ENCODE measurements at regions not wholly inside any gene's neighbourhood (a gene's known extent, or its start where the extent isn't known, plus 50 kb on each side); places are given as distances from the start of the nearest gene placed in this dataset.

- Mint-ChIP-seq H3K27me3 (peaks cover 3% of the 10 kb centered on the region), H3K4me1 (no peaks in the 10 kb centered on the region), H3K27ac (no peak overlapping the region), H3K4me3 (no peak overlapping the region), H3K36me3 (ENCODE audit: low read depth) (no peaks in the 10 kb centered on the region), H3K9me3 (no peaks in the 10 kb centered on the region)
- DNase-seq: no peak
- ChIA-PET POLR2A (no interaction called here), CTCF (no interaction called here)
Measured at GRCh38 chr5:173771725-173772383, 116.3 kb upstream of the CPEB4 start.

GRCh38 chr5:173772384-173773059, 115.6 kb upstream of the CPEB4 start:
- POLR2A ChIA-PET: no interaction called here
- peaks cover under 1% of the 10 kb centered on the region for H3K4me1 Mint-ChIP-seq
- no peaks in the 10 kb centered on the region for H3K9me3 Mint-ChIP-seq
- peaks cover 3% of the 10 kb centered on the region for H3K27me3 Mint-ChIP-seq
- no peak overlapping the region for H3K4me3 Mint-ChIP-seq
- no peak overlapping the region for H3K27ac Mint-ChIP-seq
- DNase-seq: no peak
- H3K36me3 Mint-ChIP-seq (ENCODE audit: low read depth): no peaks in the 10 kb centered on the region
- CTCF ChIA-PET: no interaction called here

DNA sequence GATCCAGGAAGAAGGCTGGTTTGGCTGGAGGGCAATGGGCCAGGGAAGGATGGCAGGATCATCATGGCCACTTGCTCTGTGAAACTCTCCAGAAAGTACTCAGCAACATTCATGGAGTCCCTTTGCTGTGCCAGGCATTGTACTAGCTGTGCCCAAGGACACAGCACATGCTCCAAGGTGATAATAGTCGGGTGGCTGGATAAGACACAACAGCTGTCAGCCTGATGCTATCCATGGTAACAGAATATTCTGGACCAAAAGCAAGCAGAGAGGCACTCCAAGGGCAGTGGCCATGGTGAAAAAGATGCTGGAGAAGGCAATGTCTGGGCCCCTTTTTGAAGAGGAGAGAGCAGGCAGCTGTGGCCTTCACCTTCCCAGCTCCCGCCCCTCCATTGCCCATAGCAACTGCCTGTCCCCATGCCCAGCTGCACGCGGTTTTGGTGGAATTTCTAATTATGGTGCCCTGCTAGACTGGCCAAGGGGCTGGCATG, 113.8 kb upstream of the CPEB4 start:
- CTCF ChIA-PET: no interaction called here
- no peak for DNase-seq
- Mint-ChIP-seq H3K27me3 (peaks cover 3% of the 10 kb centered on the region), H3K4me3 (no peak overlapping the region), H3K36me3 (ENCODE audit: low read depth) (peaks cover 3% of the 10 kb centered on the region), H3K4me1 (peaks cover 10% of the 10 kb centered on the region), H3K9me3 (no peaks in the 10 kb centered on the region), H3K27ac (no peak overlapping the region)
- POLR2A ChIA-PET: no interaction called here

DNA sequence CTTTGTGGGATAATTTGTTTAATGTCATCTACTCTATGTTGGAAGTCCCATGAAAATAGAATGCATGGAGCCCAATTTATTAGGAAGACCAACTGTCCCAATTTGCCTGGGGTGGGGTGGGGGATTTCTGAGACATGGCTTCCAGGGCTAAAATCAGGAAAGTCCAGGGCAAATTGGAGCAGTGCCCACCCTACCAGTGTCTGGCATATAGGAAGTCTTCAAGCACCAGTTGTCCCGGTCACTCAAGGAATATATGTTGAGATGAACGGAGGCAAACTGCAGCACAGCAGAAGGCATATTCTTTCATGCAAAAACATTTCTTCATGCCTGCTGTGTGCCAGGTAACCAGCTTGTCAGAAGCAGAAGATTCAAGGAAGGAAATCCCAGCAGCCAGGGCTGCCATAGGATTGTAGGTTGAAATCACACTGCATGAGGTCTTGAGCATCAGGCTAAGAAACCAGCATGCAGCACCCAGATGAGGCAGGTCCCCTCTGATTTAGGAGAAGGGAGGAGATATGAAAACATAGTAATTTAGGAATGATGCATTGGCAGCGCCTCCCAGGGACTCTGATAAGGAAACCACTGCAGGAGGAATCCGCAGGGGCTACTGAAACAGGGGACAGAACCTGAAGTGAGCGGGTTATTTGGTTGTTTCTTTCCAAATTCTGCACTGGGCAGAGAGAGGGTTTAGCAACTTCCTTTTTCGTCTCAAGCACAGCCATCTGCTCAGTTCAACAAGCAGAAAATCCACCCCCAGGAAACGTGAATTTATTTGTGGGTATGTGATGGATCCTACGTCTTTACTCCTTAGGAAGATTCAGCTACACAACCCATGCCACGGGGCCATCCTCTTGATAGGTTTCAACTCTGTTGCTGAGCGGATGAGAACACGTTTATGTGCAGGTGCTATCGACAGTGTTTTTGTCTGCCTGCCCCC, 112.6 kb upstream of the CPEB4 start:
- Mint-ChIP-seq H3K9me3 (no peaks in the 10 kb centered on the region), H3K27me3 (peaks cover 3% of the 10 kb centered on the region), H3K4me1 (peaks cover 10% of the 10 kb centered on the region), H3K36me3 (ENCODE audit: low read depth) (peaks cover 3% of the 10 kb centered on the region), H3K4me3 (no peak overlapping the region), H3K27ac (no peak overlapping the region)
- ChIA-PET CTCF (no interaction called here), POLR2A (no interaction called here)
- DNase-seq: no peak

DNA sequence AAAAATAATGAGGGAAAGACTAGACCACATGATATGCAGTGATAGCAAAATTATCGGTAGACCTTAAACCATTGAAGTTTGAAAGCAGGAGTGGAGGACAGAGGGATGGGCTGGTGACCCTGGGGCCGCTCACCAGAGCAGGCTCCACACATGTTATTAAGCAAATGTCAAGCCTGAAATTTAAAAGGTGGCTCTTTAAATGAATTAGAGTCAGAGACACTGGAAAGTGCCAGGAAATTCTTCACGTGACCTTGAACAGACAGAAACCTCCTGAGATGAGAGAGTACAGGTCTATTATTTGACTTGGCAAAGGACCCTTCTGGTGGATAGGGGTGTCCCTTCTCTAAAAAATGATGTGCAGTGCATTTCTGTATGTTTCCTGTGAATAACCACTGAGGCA, 111.0 kb upstream of the CPEB4 start:
- Mint-ChIP-seq H3K36me3 (ENCODE audit: low read depth) (peaks cover 5% of the 10 kb centered on the region), H3K27me3 (peaks cover 3% of the 10 kb centered on the region), H3K4me3 (no peak overlapping the region), H3K9me3 (no peaks in the 10 kb centered on the region), H3K27ac (no peak overlapping the region), H3K4me1 (peaks cover 19% of the 10 kb centered on the region)
- DNase-seq: no peak
- ChIA-PET POLR2A (no interaction called here), CTCF (no interaction called here)

GRCh38 chr5:173777674-173778073, 110.5 kb upstream of the CPEB4 start:
- no peak overlapping the region for H3K27ac Mint-ChIP-seq
- POLR2A ChIA-PET: no interaction called here

GRCh38 chr5:173778152-173778782, 109.9 kb upstream of the CPEB4 start:
- Mint-ChIP-seq H3K27ac (no peak overlapping the region), H3K27me3 (peaks cover 3% of the 10 kb centered on the region), H3K9me3 (no peaks in the 10 kb centered on the region), H3K36me3 (ENCODE audit: low read depth) (peaks cover 6% of the 10 kb centered on the region), H3K4me3 (no peak overlapping the region), H3K4me1 (peaks cover 27% of the 10 kb centered on the region)
- ChIA-PET POLR2A (no interaction called here), CTCF (interaction anchor here (0.8 kb wide), 1 partner anchor 147 kb away, joined by 3 read pairs; no protein-coding TSS in a partner anchor)
- DNase-seq: no peak

More at GRCh38 chr5:173777674-173778073, 110.5 kb upstream of the CPEB4 start:
- CTCF ChIA-PET: no interaction called here
- H3K27me3 Mint-ChIP-seq: peaks cover 3% of the 10 kb centered on the region
- no peak for DNase-seq
- peaks cover 6% of the 10 kb centered on the region for H3K36me3 Mint-ChIP-seq (ENCODE audit: low read depth)
- H3K4me3 Mint-ChIP-seq: no peak overlapping the region
- H3K4me1 Mint-ChIP-seq: peaks cover 24% of the 10 kb centered on the region
- H3K9me3 Mint-ChIP-seq: no peaks in the 10 kb centered on the region

GRCh38 chr5:173778784-173779304, 109.3 kb upstream of the CPEB4 start:
- CTCF ChIA-PET: interaction anchor here (0.8 kb wide), 1 partner anchor 147 kb away, joined by 3 read pairs; no protein-coding TSS in a partner anchor
- DNase-seq: no peak
- Mint-ChIP-seq H3K27me3 (peaks cover 3% of the 10 kb centered on the region), H3K9me3 (no peaks in the 10 kb centered on the region), H3K27ac (no peak overlapping the region), H3K4me1 (peaks cover 27% of the 10 kb centered on the region), H3K36me3 (ENCODE audit: low read depth) (peaks cover 6% of the 10 kb centered on the region), H3K4me3 (no peak overlapping the region)
- POLR2A ChIA-PET: no interaction called here

DNA sequence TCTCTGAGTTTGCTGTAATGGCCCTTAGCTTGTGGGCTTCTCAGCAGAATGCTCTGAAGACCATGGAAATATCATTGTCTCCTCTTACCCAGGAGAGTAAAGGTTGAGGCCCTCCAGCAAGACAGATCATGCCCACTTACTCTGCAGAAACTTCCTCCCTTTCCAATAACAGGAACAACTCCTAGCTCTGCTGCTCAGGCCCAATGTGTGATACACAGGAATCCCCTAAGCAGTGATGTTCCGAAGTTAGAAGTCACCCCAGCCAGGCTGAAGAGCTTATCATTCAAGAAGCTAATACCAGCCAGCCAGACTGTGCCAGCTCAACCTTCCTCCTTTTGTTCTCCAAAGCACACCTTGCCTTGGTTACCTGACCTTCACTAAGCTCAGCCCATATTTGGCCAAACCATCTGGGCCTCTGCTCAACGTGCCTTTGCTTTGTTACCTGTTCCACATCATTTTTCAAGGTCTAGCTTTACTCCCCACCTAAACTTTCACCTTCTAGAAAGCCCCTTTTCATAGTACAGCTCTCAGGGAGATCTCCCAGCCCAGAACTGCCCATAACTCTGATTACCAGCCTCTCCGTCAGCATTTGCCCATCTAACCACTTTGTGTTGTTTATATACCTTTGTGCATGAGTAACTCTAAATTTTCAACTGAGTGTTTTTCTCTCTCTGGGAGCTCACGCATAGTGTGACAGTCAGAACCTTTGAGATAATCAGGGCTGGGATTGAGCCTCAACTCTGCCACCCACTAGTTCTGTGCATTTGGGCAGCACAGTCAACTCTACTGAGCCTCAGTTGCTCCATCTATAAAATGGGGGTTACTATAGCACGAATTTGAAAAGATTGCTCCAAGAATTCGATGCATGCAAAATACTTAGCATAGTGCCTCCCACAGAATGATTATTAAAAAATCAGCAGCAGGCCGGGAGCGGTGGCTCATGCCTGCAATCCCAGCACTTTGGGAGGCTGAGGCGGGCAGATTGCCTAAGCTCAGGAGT, 107.6 kb upstream of the CPEB4 start:
- Mint-ChIP-seq H3K4me1 (peaks cover 28% of the 10 kb centered on the region), H3K4me3 (no peak overlapping the region), H3K27ac (no peak overlapping the region), H3K27me3 (peaks cover under 1% of the 10 kb centered on the region), H3K36me3 (ENCODE audit: low read depth) (peaks cover 6% of the 10 kb centered on the region), H3K9me3 (no peaks in the 10 kb centered on the region)
- ChIA-PET CTCF (no interaction called here), POLR2A (interaction anchor here (1.3 kb wide), 1 partner anchor 40 kb away, joined by 5 read pairs; no protein-coding TSS in a partner anchor)
- DNase-seq: no peak

- no peak for DNase-seq
- Mint-ChIP-seq H3K27ac (peak overlapping the region; percentile 77), H3K9me3 (no peaks in the 10 kb centered on the region), H3K27me3 (no peaks in the 10 kb centered on the region), H3K4me3 (no peak overlapping the region), H3K4me1 (peaks cover 33% of the 10 kb centered on the region), H3K36me3 (ENCODE audit: low read depth) (peaks cover 6% of the 10 kb centered on the region)
- POLR2A ChIA-PET: interaction anchor here (1.3 kb wide), 1 partner anchor 39 kb away, joined by 5 read pairs; no protein-coding TSS in a partner anchor
- CTCF ChIA-PET: no interaction called here
Measured at GRCh38 chr5:173781432-173781815, 106.7 kb upstream of the CPEB4 start.

GRCh38 chr5:173781816-173782670, 106.1 kb upstream of the CPEB4 start:
- Mint-ChIP-seq H3K27ac (peak overlapping the region; percentile 77), H3K27me3 (no peaks in the 10 kb centered on the region), H3K4me3 (no peak overlapping the region), H3K4me1 (peaks cover 36% of the 10 kb centered on the region), H3K36me3 (ENCODE audit: low read depth) (peaks cover 6% of the 10 kb centered on the region), H3K9me3 (no peaks in the 10 kb centered on the region)
- CTCF ChIA-PET: no interaction called here
- peak; percentile 67 for DNase-seq
- POLR2A ChIA-PET: interaction anchor here (1.3 kb wide), 1 partner anchor 39 kb away, joined by 5 read pairs; no protein-coding TSS in a partner anchor
